Vagina (tissue), 2 donors: ENCODE measurements at regions not wholly inside any gene's neighbourhood (a gene's known extent, or its start where the extent isn't known, plus 50 kb on each side); places are given as distances from the start of the nearest gene placed in this dataset.

ENCODE experiments used
- DNase-seq, 2 donors: peaks; one replicate each; pipeline ENCODE4 v3.0.0-alpha.2; 2017; ENCODE audit errors: extremely low spot score in 2 of 2
- H3K27ac ChIP-seq: fragments of 200-600 bp; sonication (generic); one replicate; pipeline ENCODE4 v1.5.1; 2019
- H3K27me3 ChIP-seq: fragments of 200-600 bp; sonication (generic); one replicate; pipeline ENCODE4 v1.5.1; 2019
- H3K36me3 ChIP-seq, 2 donors: fragments of 200-600 bp; sonication (generic); one replicate each; pipeline ENCODE4 v1.5.1; 2017 to 2019
- H3K4me1 ChIP-seq: fragments of 200-600 bp; sonication (generic); one replicate; pipeline ENCODE4 v1.5.1; 2019
- H3K4me3 ChIP-seq, 2 donors: fragments of 200-600 bp; sonication (generic); 1 replicate in 1 of 2; 2 replicates in 1 of 2; pipeline ENCODE4 v1.5.1; 2016 to 2019
- H3K9me3 ChIP-seq: fragments of 200-600 bp; sonication (generic); one replicate; pipeline ENCODE4 v1.5.1; 2019
- POLR2A ChIP-seq, 2 donors: fragments of 450-650 bp; IDR thresholded peaks; one replicate each; pipeline ENCODE4 v1.6.1; 2017; ENCODE audit warnings: antibody characterized with exemption in 2 of 2, mild to moderate bottlenecking in 2 of 2, moderate library complexity in 2 of 2
- POLR2AphosphoS5 ChIP-seq, 2 donors: sonication (generic); formaldehyde crosslinking; IDR thresholded peaks; one replicate each; pipeline ENCODE4 v1.9.0; 2017; ENCODE audit warnings: antibody characterized with exemption in 2 of 2, mild to moderate bottlenecking in 2 of 2, low read depth in 1 of 2; ENCODE audit not compliant: insufficient read depth in 1 of 2
- intact Hi-C: fragments of 100-400 bp; cut with DNase I; formaldehyde crosslinking; loops from one replicate; pipeline ENCODE4 v1.15.1; 2023
- TF ChIP-seq, protein P1 (sequence below), 3 experiments: fragments of 450-650 bp in 2 of 3; fragments of 200-600 bp in 1 of 3; sonication (generic) in 1 of 3; IDR thresholded peaks; one replicate each; pipeline ENCODE4 v1.5.1; 2017 to 2019; ENCODE audit warnings: antibody characterized with exemption in 3 of 3, mild to moderate bottlenecking in 2 of 3, moderate library complexity in 2 of 3

DNA sequence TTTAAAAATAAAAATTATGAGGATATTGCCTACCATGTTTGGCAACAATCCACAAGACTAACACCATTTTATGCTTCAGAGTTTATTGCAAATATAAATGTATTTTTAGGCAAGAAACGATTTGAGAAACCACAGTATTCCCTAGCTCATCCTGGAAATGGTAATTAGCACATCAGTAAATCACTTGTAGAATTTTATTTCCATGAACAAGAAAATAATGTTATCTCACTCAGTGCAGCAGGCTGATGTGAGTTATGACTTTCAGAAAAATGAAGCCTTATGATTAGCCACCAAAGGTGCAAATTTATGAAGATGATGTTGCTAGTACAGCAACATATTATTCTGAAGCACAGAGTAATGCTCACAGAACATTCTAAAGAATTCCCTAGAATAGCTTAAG is 127.7 kb upstream of the GJE1 start:
- DNase-seq: no peak
- TF ChIP-seq, protein P1, sequence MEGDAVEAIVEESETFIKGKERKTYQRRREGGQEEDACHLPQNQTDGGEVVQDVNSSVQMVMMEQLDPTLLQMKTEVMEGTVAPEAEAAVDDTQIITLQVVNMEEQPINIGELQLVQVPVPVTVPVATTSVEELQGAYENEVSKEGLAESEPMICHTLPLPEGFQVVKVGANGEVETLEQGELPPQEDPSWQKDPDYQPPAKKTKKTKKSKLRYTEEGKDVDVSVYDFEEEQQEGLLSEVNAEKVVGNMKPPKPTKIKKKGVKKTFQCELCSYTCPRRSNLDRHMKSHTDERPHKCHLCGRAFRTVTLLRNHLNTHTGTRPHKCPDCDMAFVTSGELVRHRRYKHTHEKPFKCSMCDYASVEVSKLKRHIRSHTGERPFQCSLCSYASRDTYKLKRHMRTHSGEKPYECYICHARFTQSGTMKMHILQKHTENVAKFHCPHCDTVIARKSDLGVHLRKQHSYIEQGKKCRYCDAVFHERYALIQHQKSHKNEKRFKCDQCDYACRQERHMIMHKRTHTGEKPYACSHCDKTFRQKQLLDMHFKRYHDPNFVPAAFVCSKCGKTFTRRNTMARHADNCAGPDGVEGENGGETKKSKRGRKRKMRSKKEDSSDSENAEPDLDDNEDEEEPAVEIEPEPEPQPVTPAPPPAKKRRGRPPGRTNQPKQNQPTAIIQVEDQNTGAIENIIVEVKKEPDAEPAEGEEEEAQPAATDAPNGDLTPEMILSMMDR (IDR thresholded peaks at IDR 0.05): no peak
- no peak for TF ChIP-seq POLR2A (IDR thresholded peaks at IDR 0.05)
- TF ChIP-seq POLR2AphosphoS5 (IDR thresholded peaks at IDR 0.05; ENCODE audit: insufficient read depth in 1 of 2, low read depth in 1 of 2): no peak
- intact Hi-C loops: loop anchor here (2.0 kb wide), 1 partner anchor 76 kb away; no protein-coding TSS in a partner anchor
- H3K27ac ChIP-seq: no peak overlapping the region
- no peaks in the 10 kb centered on the region for H3K9me3 ChIP-seq
- no peak overlapping the region for H3K4me3 ChIP-seq
- H3K27me3 ChIP-seq: no peaks in the 10 kb centered on the region
- no peaks in the 10 kb centered on the region for H3K36me3 ChIP-seq
- no peaks in the 10 kb centered on the region for H3K4me1 ChIP-seq

DNA sequence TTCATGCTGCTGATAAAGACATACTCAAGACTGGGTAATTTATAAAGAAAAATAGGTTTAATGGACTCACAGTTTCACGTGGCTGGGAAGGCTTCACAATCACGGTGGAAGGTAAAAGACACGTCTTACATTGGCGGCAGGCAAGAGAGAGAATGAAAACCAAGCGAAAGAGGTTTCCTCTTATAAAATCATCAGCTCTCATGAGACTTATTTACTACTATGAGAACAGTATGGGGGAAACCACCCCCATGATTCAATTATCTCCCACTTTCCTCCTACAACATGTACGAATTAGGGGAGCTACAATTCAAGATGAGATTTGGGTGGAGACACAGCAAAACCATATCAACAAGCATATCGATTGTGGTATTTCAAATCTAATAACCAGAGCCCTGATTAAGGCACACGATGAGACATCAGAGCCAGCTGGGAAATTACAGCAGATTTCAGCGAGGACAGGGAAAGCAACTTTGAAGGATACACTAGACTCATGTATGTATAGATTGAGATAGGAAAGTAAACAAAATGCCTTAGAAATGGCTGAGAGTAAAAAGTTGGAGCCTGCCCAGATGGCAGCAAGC is 129.8 kb upstream of the GJE1 start:
- Histone ChIP-seq H3K9me3 (no peaks in the 10 kb centered on the region), H3K36me3 (no peaks in the 10 kb centered on the region), H3K27ac (no peak overlapping the region), H3K4me1 (no peaks in the 10 kb centered on the region), H3K27me3 (no peaks in the 10 kb centered on the region), H3K4me3 (no peak overlapping the region)
- DNase-seq: no peak
- TF ChIP-seq POLR2AphosphoS5 (IDR thresholded peaks at IDR 0.05; ENCODE audit: insufficient read depth in 1 of 2, low read depth in 1 of 2) (no peak), POLR2A (IDR thresholded peaks at IDR 0.05) (no peak)
- TF ChIP-seq, protein P1 (IDR thresholded peaks at IDR 0.05): no peak
- intact Hi-C loops: no loop called here

DNA sequence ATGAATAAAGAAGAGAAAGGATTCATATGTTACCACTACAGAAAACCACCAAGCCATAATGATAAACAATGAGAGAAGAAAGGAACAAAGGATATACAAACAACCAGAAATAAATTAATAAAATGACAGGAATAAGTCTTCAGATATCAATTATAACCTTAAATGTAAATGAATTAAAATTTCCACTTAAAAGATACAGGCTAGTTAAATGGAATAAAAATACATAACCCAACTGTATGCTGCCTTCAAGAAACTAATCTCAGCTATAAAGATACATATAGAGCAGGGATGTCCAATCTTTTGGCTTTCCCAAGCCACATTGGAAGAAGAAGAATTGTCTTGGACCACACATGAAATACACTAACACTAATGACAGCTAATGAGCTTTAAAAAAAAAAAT is 135.9 kb upstream of the GJE1 start:
- no peak for DNase-seq
- H3K4me1 ChIP-seq: no peaks in the 10 kb centered on the region

DNA sequence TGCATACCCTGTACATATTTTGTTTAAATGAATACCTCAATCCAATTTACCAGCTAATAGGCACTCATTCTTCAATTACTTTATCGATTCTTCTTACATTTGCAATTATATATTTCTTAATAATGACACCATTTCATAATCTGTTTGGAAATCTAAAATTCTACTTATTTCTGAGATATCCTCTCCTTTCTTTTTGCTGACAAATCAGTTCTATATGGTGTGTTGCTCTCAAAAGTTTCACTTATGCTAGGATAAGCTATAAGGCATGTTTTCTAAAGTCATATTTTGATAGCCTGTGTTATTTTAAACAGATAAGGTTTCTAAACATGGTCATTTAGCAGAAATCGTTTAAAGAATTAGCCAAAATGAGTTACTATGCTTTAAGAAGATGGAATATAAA is 140.6 kb upstream of the GJE1 start:
- no peaks in the 10 kb centered on the region for H3K4me1 ChIP-seq
- TF ChIP-seq, protein P1 (IDR thresholded peaks at IDR 0.05): no peak
- no peak for TF ChIP-seq POLR2AphosphoS5 (IDR thresholded peaks at IDR 0.05; ENCODE audit: insufficient read depth in 1 of 2, low read depth in 1 of 2)
- intact Hi-C loops: no loop called here
- no peak for DNase-seq
- no peak overlapping the region for H3K27ac ChIP-seq
- H3K36me3 ChIP-seq: no peaks in the 10 kb centered on the region
- H3K9me3 ChIP-seq: no peaks in the 10 kb centered on the region
- H3K27me3 ChIP-seq: no peaks in the 10 kb centered on the region
- H3K4me3 ChIP-seq: no peak overlapping the region

More for the DNA sequence above, 135.9 kb upstream of the GJE1 start:
- Histone ChIP-seq H3K9me3 (no peaks in the 10 kb centered on the region), H3K27ac (no peak overlapping the region), H3K36me3 (no peaks in the 10 kb centered on the region), H3K4me3 (no peak overlapping the region), H3K27me3 (no peaks in the 10 kb centered on the region)
- intact Hi-C loops: no loop called here
- no peak for TF ChIP-seq POLR2AphosphoS5 (IDR thresholded peaks at IDR 0.05; ENCODE audit: insufficient read depth in 1 of 2, low read depth in 1 of 2)
- no peak for TF ChIP-seq POLR2A (IDR thresholded peaks at IDR 0.05)
- TF ChIP-seq, protein P1 (IDR thresholded peaks at IDR 0.05): no peak

DNA sequence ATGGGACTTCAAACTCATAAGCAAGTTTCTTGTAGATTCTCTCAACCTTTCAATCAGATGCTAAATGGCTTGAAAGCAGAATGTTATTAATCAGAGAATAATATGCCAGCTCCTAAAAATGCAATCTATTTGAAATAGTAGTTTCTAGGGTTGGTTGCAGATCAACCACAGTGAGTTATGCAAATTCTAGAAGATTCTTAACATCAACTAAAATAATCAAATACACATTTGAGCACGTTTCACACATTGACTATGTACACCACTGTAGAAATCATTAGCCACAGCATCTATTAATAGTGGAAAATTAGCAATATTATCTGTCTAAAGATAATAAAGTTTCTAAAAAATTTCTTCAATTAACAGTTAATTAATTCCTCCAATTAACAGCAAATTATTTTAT is 141.9 kb upstream of the GJE1 start:
- TF ChIP-seq, protein P1 (IDR thresholded peaks at IDR 0.05): no peak
- TF ChIP-seq POLR2A (IDR thresholded peaks at IDR 0.05): no peak
- no peak for TF ChIP-seq POLR2AphosphoS5 (IDR thresholded peaks at IDR 0.05; ENCODE audit: insufficient read depth in 1 of 2, low read depth in 1 of 2)
- intact Hi-C loops: no loop called here
- H3K4me3 ChIP-seq: no peak overlapping the region
- no peak for DNase-seq
- H3K27ac ChIP-seq: no peak overlapping the region
- no peaks in the 10 kb centered on the region for H3K9me3 ChIP-seq
- H3K4me1 ChIP-seq: no peaks in the 10 kb centered on the region
- no peaks in the 10 kb centered on the region for H3K36me3 ChIP-seq
- H3K27me3 ChIP-seq: no peaks in the 10 kb centered on the region
